Esophagus squamous epithelium (tissue), 4 donors: ENCODE measurements at regions not wholly inside any gene's neighbourhood (a gene's known extent, or its start where the extent isn't known, plus 50 kb on each side); places are given as distances from the start of the nearest gene placed in this dataset.

ENCODE experiments used
- CTCF ChIP-seq, 6 experiments: fragments of 450-650 bp in 4 of 6; fragments of 200-600 bp in 2 of 6; sonication (generic) in 2 of 6; IDR thresholded peaks; one replicate each; pipeline ENCODE4 v1.5.1; 2016 to 2019; ENCODE audit warnings: antibody characterized with exemption in 6 of 6, mild to moderate bottlenecking in 4 of 6, moderate library complexity in 4 of 6
- POLR2A ChIP-seq, 4 donors: fragments of 450-650 bp; IDR thresholded peaks; one replicate each; pipeline ENCODE4 v1.6.1; 2017; ENCODE audit warnings: antibody characterized with exemption in 4 of 4, mild to moderate bottlenecking in 4 of 4, moderate library complexity in 3 of 4

- no peak for TF ChIP-seq CTCF (IDR thresholded peaks at IDR 0.05)
- no peak for TF ChIP-seq POLR2A (IDR thresholded peaks at IDR 0.05)
Measured at GRCh38 chr3:22496641-22497040, 706.5 kb upstream of the UBE2E2 start.
